ENCODE measurements at regions not wholly inside any gene's neighbourhood (a gene's known extent, or its start where the extent isn't known, plus 50 kb on each side); places are given as distances from the start of the nearest gene placed in this dataset.

GRCh38 chr13:30125422-30126073 lies 181.8 kb downstream of the KATNAL1 start:
- DNase-seq (ENCODE audit: low spot score) (no peak), ATAC-seq (no peak)
- no peaks in the 10 kb centered on the region for H3K27me3 Mint-ChIP-seq (ENCODE audit: low read depth)
- peaks cover 6% of the 10 kb centered on the region; the same call in 1 of the 2 replicates for H3K9me3 Mint-ChIP-seq
- POLR2A ChIA-PET: interaction anchor here (0.7 kb wide), 1 partner anchor 21 kb away, joined by 5 read pairs; no protein-coding TSS in a partner anchor
- CTCF ChIA-PET: interaction anchor here (1.7 to 2.3 kb wide), 2 partner anchors 10 to 14 kb away, joined by 6 to 14 read pairs; no protein-coding TSS in a partner anchor
- no peak overlapping the region for H3K4me3 Mint-ChIP-seq
- no peaks in the 10 kb centered on the region for H3K4me1 Mint-ChIP-seq
- no peak for TF ChIP-seq GTF2I (CRISPR knock-in tag; conservative IDR thresholded peaks at IDR 0.05)
- TF ChIP-seq E2F1 (CRISPR knock-in tag; IDR thresholded peaks at IDR 0.05): no peak
- no peak for TF ChIP-seq SMAD4 (CRISPR knock-in tag; IDR thresholded peaks at IDR 0.05)
- TF ChIP-seq ZNF219 (CRISPR knock-in tag; IDR thresholded peaks at IDR 0.05; ENCODE audit: borderline replicate concordance): no peak
- no peak for TF ChIP-seq USF2 (CRISPR knock-in tag; IDR thresholded peaks at IDR 0.05)
- no peak for TF ChIP-seq E2F4 (CRISPR knock-in tag; IDR thresholded peaks at IDR 0.05; ENCODE audit: borderline replicate concordance, low read depth)
- no peak for TF ChIP-seq FOXP1 (CRISPR knock-in tag; IDR thresholded peaks at IDR 0.05; ENCODE audit: borderline replicate concordance)
- no peak for TF ChIP-seq NR3C1 (CRISPR knock-in tag; conservative IDR thresholded peaks at IDR 0.05; ENCODE audit: low read depth)
- no peak for TF ChIP-seq ARID4B (CRISPR knock-in tag; IDR thresholded peaks at IDR 0.05; ENCODE audit: borderline replicate concordance)
- TF ChIP-seq NFYB (CRISPR knock-in tag; conservative IDR thresholded peaks at IDR 0.05; ENCODE audit: low read depth): no peak
- TF ChIP-seq ZSCAN18 (CRISPR knock-in tag; IDR thresholded peaks at IDR 0.05): no peak
- TF ChIP-seq RORB (CRISPR knock-in tag; IDR thresholded peaks at IDR 0.05): no peak
- TF ChIP-seq MXD4 (CRISPR knock-in tag; IDR thresholded peaks at IDR 0.05; ENCODE audit: borderline replicate concordance): no peak
- TF ChIP-seq ELF4 (CRISPR knock-in tag; IDR thresholded peaks at IDR 0.05; ENCODE audit: low read depth): no peak
- no peak for TF ChIP-seq ESRRA (CRISPR knock-in tag; IDR thresholded peaks at IDR 0.05; ENCODE audit: borderline replicate concordance)
- TF ChIP-seq, protein P1, sequence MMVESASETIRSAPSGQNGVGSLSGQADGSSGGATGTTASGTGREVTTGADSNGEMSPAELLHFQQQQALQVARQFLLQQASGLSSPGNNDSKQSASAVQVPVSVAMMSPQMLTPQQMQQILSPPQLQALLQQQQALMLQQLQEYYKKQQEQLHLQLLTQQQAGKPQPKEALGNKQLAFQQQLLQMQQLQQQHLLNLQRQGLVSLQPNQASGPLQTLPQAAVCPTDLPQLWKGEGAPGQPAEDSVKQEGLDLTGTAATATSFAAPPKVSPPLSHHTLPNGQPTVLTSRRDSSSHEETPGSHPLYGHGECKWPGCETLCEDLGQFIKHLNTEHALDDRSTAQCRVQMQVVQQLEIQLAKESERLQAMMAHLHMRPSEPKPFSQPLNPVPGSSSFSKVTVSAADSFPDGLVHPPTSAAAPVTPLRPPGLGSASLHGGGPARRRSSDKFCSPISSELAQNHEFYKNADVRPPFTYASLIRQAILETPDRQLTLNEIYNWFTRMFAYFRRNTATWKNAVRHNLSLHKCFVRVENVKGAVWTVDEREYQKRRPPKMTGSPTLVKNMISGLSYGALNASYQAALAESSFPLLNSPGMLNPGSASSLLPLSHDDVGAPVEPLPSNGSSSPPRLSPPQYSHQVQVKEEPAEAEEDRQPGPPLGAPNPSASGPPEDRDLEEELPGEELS (CRISPR knock-in tag; IDR thresholded peaks at IDR 0.05): no peak
- no peak for TF ChIP-seq RELA (CRISPR knock-in tag; IDR thresholded peaks at IDR 0.05; ENCODE audit: borderline replicate concordance)
- TF ChIP-seq ZNF317 (CRISPR knock-in tag; IDR thresholded peaks at IDR 0.05; ENCODE audit: borderline replicate concordance, low read depth): no peak
- no peaks in the 10 kb centered on the region for H3K36me3 Mint-ChIP-seq
- no peak overlapping the region for H3K27ac Mint-ChIP-seq
